Adrenal gland (tissue), 9 donors: ENCODE measurements at regions not wholly inside any gene's neighbourhood (a gene's known extent, or its start where the extent isn't known, plus 50 kb on each side); places are given as distances from the start of the nearest gene placed in this dataset.

Source experiments
- DNase-seq, 7 donors: peaks; one replicate each; pipeline ENCODE4 v3.0.0-alpha.2; 2019 to 2020
- H3K27ac ChIP-seq, 5 donors: fragments of 200-600 bp; sonication (generic) in 4 of 5; 1 replicate in 3 of 5; 2 replicates in 2 of 5; pipeline versions ENCODE4 v1.5.1 to v1.8.0; 2016 to 2020; ENCODE audit warnings: mild to moderate bottlenecking in 1 of 5
- H3K27me3 ChIP-seq: fragments of 200-600 bp; 2 replicates; pipeline ENCODE4 v1.8.0; 2021
- H3K36me3 ChIP-seq, 2 donors: fragments of 200-600 bp; replicated peaks in 1 of 2; 1 replicate in 1 of 2; 2 replicates in 1 of 2; pipeline versions ENCODE4 v1.5.1 to v1.8.0; 2018 to 2022
- H3K4me1 ChIP-seq, 2 donors: fragments of 200-600 bp; replicated peaks in 1 of 2; 1 replicate in 1 of 2; 2 replicates in 1 of 2; pipeline versions ENCODE4 v1.5.1 to v1.8.0; 2018 to 2021
- H3K4me3 ChIP-seq, 4 donors: fragments of 200-600 bp; sonication (generic) in 3 of 4; one replicate each; pipeline ENCODE4 v1.5.1; 2016 to 2018
- H3K9me3 ChIP-seq, 3 donors: fragments of 200-600 bp; sonication (generic) in 1 of 3; replicated peaks in 1 of 3; 1 replicate in 2 of 3; 2 replicates in 1 of 3; pipeline versions ENCODE4 v1.5.1 to v1.8.0; 2016 to 2021
- CTCF ChIP-seq, 6 experiments: fragments of 450-650 bp in 4 of 6; fragments of 200-600 bp in 2 of 6; sonication (generic) in 1 of 6; IDR thresholded peaks; 1 replicate in 5 of 6; 2 replicates in 1 of 6; pipeline versions ENCODE4 v1.5.1 to v1.8.0; 2016 to 2021; ENCODE audit warnings: antibody characterized with exemption in 6 of 6, mild to moderate bottlenecking in 2 of 6, moderate library complexity in 1 of 6
- POLR2A ChIP-seq, 2 donors: fragments of 450-650 bp; IDR thresholded peaks; one replicate each; pipeline ENCODE4 v1.6.1; 2017; ENCODE audit warnings: antibody characterized with exemption in 2 of 2, mild to moderate bottlenecking in 2 of 2, moderate library complexity in 1 of 2
- WGBS, 4 donors: extraction: QIAGEN DNeasy Blood & Tissue Kit in 2 of 4; methylation state at CpG; one replicate each; pipeline versions ENCODE4 v1.1.5 to v1.1.7; 2013 to 2017; 5-methylcytosine and 5-hydroxymethylcytosine counted together
- intact Hi-C, 2 donors: fragments of 100-400 bp; cut with DNase I; formaldehyde crosslinking; loops; one replicate each; pipeline versions ENCODE4 v1.14.1 to v1.15.0; 2022 to 2023
- donor health status: healthy with polysubstance abuse.
- donor health status: Bipolar disorder and iron deficiency.
- donor health status: DM: yes; HTN: yes; CAD: no.
- donor health status: DM: no; HTN: no; CAD: no.
- donor health status: DM: no; HTN: no; CAD: no.

DNA sequence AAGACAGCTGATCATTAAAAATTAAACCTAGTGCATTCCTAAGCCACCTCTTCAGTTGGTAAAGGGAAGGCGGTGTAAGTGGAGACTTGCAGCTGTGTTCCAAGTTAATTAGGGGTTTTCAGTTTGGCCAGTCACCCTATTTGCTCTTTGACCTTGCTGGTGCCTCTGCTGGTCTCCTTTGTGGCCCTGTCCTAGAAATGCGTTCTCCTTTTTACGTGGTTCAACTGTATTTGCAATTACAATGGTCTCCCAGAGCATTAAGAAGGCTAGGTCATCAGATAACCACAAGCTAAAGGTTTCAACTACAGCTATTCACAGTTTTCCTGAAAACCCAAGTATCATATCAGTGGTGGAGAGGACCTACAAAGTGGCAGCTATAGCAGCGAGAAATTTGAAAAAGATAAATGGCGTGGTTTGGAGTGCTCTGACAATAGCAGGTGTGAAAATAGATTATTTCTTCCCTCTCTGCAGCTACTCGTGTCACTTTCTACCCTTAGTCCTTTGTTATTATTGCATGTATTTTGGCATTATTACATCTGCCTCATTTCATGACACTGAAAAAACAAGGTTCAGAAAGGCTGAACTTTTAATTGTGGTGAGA lies 203.5 kb upstream of the TBC1D5 start:
- H3K9me3 ChIP-seq, result no peaks in the 10 kb centered on the region
- 68 to 74% (median 70%) methylated on average over 6 of the region's 6 CpGs for WGBS, 4 donors
- no peaks in the 10 kb centered on the region for H3K4me1 ChIP-seq
- TF ChIP-seq CTCF (IDR thresholded peaks at IDR 0.05) (no peak), POLR2A (IDR thresholded peaks at IDR 0.05) (no peak)
- no peak overlapping the region for H3K27ac ChIP-seq
- no peaks in the 10 kb centered on the region for H3K27me3 ChIP-seq
- intact Hi-C loops, result no loop called here
- DNase-seq, result no peak
- no peaks in the 10 kb centered on the region for H3K36me3 ChIP-seq
- H3K4me3 ChIP-seq, result no peak overlapping the region

DNA sequence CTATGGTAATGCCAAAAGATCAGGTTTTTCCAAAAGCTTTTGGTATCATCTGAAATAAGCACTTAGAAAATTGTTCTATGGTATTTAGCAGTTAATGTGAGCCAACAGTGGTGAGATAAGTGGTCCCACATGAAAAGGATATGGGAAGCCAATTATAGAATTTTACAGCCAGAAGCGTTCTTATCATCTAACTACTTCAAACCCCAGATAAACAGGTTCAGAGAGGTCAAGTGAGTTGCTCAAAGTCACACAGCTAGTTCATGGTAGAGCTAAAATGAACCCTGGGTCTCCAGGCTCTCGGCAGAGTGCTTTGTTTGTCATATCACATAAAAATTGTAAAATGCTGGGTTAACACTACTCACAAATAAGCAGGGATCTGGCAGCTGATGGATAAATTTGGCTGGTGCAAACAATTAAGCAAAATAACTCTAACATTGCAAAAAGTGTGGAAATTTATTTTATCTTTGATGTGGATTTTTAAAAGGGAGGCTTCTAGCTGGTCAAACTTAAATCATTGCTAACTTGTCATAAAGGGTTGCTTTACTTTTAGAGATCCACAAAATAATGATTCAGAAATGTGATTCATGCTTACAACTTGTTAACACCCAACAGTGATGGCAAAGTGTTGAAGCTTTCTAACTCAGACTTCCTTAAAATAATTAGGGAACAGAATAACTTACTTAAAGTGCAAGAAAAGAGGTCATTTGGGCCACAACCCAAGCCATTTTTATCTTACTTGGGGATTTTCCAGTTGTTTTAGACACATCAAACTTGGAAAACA lies 202.8 kb upstream of the TBC1D5 start:
- no peak overlapping the region for H3K27ac ChIP-seq
- TF ChIP-seq POLR2A (IDR thresholded peaks at IDR 0.05) (no peak), CTCF (IDR thresholded peaks at IDR 0.05) (no peak)
- no peaks in the 10 kb centered on the region for H3K27me3 ChIP-seq
- 48 to 71% (median 65%) methylated on average over 2 of the region's 2 CpGs for WGBS, 4 donors
- H3K4me1 ChIP-seq, result no peaks in the 10 kb centered on the region
- no peak overlapping the region for H3K4me3 ChIP-seq
- intact Hi-C loops, result no loop called here
- DNase-seq, result no peak
- H3K9me3 ChIP-seq, result no peaks in the 10 kb centered on the region
- H3K36me3 ChIP-seq, result no peaks in the 10 kb centered on the region

DNA sequence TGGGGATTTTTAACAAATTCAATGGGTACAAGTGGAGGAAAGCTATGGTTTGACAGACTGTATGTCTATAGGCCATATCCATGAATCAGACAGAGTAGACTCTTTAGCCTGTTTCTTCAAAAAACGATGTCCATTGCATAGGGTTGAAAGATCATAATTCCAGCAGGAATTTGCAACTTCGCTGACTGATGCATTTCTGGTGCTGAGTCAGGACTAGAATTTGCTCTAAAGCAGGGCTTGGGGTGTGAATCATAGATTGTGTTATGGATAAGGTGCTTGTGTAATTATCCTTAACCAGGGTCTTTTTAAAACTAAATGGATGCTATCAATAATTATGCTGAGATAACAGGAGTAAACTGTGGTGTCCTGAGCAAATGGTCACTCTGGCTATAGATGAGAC lies 200.4 kb upstream of the TBC1D5 start:
- TF ChIP-seq POLR2A (IDR thresholded peaks at IDR 0.05) (no peak), CTCF (IDR thresholded peaks at IDR 0.05) (no peak)
- no peak for DNase-seq
- Histone ChIP-seq H3K36me3 (no peaks in the 10 kb centered on the region), H3K9me3 (no peaks in the 10 kb centered on the region), H3K27ac (no peak overlapping the region), H3K27me3 (no peaks in the 10 kb centered on the region), H3K4me1 (no peaks in the 10 kb centered on the region), H3K4me3 (no peak overlapping the region)
- WGBS, 4 donors, result 58 to 82% (median 73%) methylated on average over 2 of the region's 2 CpGs
- intact Hi-C loops, result no loop called here

DNA sequence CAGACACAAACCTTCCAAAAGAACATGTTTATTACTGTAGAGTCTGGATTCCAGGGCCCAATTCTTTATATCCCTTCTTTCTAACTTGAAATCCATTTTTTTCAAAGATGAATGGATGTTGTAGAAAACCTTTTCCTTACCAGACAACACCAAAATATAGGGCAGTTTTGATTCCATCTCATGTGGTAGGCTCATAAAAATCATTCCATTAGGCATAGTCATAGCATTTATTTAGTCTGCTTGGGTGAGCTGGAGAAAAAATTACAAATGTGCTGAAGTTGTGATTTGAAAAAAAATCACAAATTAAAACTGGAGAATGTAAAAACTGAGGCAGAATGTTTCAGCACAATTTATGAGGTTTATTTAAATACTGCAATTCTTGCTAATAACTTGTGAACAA lies 199.3 kb upstream of the TBC1D5 start:
- no peak overlapping the region for H3K27ac ChIP-seq
- H3K27me3 ChIP-seq, result no peaks in the 10 kb centered on the region
- no peak for DNase-seq
- H3K9me3 ChIP-seq, result no peaks in the 10 kb centered on the region
- TF ChIP-seq CTCF (IDR thresholded peaks at IDR 0.05) (no peak), POLR2A (IDR thresholded peaks at IDR 0.05) (no peak)
- H3K4me1 ChIP-seq, result no peaks in the 10 kb centered on the region
- no peaks in the 10 kb centered on the region for H3K36me3 ChIP-seq
- H3K4me3 ChIP-seq, result no peak overlapping the region
- intact Hi-C loops, result no loop called here
